Mesothelial cell of epicardium (in vitro differentiated cells): ENCODE measurements at regions not wholly inside any gene's neighbourhood (a gene's known extent, or its start where the extent isn't known, plus 50 kb on each side); places are given as distances from the start of the nearest gene placed in this dataset.

Experiments used
- DNase-seq, 2 experiments: peaks; one replicate each; pipeline ENCODE4 v3.0.0; 2021; ENCODE audit warnings: low spot score in 2 of 2; ENCODE audit not compliant: unreplicated experiment in 2 of 2
- H3K27ac Mint-ChIP-seq: 2 replicates; pipeline ENCODE4 v1.8.0; 2021; ENCODE audit warnings: mixed read lengths
- H3K27me3 Mint-ChIP-seq: 2 replicates; pipeline ENCODE4 v1.8.0; 2021; ENCODE audit warnings: low read depth, mixed read lengths
- H3K36me3 Mint-ChIP-seq: 2 replicates; pipeline ENCODE4 v1.8.0; 2021; ENCODE audit warnings: mixed read lengths
- H3K4me1 Mint-ChIP-seq: 2 replicates; pipeline ENCODE4 v1.8.0; 2021; ENCODE audit warnings: mixed read lengths
- H3K4me3 Mint-ChIP-seq: 2 replicates; pipeline ENCODE4 v1.8.0; 2021; ENCODE audit warnings: mild to moderate bottlenecking, moderate library complexity, mixed read lengths
- H3K9me3 Mint-ChIP-seq: 2 replicates; pipeline ENCODE4 v1.8.0; 2021; ENCODE audit warnings: mixed read lengths
- TF ChIP-seq, protein P1 (sequence below): fragments of 200-600 bp; sonication (generic); IDR thresholded peaks from one replicate; pipeline ENCODE4 v1.5.0; 2021; ENCODE audit warnings: antibody characterized with exemption; ENCODE audit not compliant: unreplicated experiment

GRCh38 chr14:36441283-36441682, 78.7 kb downstream of the NKX2-1 start:
- Mint-ChIP-seq H3K27me3 (peaks cover 31% of the 10 kb centered on the region), H3K4me1 (peaks cover 13% of the 10 kb centered on the region), H3K36me3 (no peaks in the 10 kb centered on the region), H3K4me3 (no peak overlapping the region), H3K27ac (no peak overlapping the region), H3K9me3 (no peaks in the 10 kb centered on the region)
- no peak for DNase-seq
- TF ChIP-seq, protein P1, sequence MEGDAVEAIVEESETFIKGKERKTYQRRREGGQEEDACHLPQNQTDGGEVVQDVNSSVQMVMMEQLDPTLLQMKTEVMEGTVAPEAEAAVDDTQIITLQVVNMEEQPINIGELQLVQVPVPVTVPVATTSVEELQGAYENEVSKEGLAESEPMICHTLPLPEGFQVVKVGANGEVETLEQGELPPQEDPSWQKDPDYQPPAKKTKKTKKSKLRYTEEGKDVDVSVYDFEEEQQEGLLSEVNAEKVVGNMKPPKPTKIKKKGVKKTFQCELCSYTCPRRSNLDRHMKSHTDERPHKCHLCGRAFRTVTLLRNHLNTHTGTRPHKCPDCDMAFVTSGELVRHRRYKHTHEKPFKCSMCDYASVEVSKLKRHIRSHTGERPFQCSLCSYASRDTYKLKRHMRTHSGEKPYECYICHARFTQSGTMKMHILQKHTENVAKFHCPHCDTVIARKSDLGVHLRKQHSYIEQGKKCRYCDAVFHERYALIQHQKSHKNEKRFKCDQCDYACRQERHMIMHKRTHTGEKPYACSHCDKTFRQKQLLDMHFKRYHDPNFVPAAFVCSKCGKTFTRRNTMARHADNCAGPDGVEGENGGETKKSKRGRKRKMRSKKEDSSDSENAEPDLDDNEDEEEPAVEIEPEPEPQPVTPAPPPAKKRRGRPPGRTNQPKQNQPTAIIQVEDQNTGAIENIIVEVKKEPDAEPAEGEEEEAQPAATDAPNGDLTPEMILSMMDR = no peak

- no peak for DNase-seq
- Mint-ChIP-seq H3K27me3 (peaks cover 25% of the 10 kb centered on the region), H3K4me3 (no peak overlapping the region), H3K4me1 (peaks cover 13% of the 10 kb centered on the region), H3K27ac (no peak overlapping the region), H3K36me3 (no peaks in the 10 kb centered on the region), H3K9me3 (no peaks in the 10 kb centered on the region)
- TF ChIP-seq, protein P1 = no peak
Measured at GRCh38 chr14:36439766-36440165, 80.3 kb downstream of the NKX2-1 start.

- H3K27me3 Mint-ChIP-seq = peaks cover 25% of the 10 kb centered on the region
- H3K4me3 Mint-ChIP-seq = no peak overlapping the region
- H3K4me1 Mint-ChIP-seq = peaks cover 13% of the 10 kb centered on the region
- no peak for DNase-seq
- H3K9me3 Mint-ChIP-seq = no peaks in the 10 kb centered on the region
- no peak overlapping the region for H3K27ac Mint-ChIP-seq
- no peaks in the 10 kb centered on the region for H3K36me3 Mint-ChIP-seq
- TF ChIP-seq, protein P1 = no peak
Measured at GRCh38 chr14:36438883-36439282, 81.1 kb downstream of the NKX2-1 start.

DNA sequence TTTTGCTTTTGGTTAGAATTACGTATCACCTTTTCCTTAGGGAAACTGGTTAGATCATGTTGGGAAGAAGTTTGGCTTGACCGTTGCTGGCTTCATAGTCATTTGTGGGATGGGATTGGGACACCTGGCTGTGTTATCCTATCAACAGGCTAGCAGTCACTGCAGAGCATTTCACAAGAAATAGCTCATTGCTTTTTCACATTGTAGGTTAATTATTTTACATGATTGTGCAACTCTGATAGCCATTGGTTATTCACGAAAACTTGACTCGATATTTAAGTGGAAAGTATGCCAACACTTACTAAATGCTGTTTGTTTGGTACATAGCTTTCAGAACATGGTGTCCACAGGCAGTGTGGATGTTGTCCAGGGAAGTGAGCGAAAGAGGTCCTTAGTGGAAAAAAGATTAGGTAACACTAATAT, 89.4 kb downstream of the NKX2-1 start:
- H3K9me3 Mint-ChIP-seq = no peaks in the 10 kb centered on the region
- H3K36me3 Mint-ChIP-seq = no peaks in the 10 kb centered on the region
- DNase-seq = no peak
- H3K4me1 Mint-ChIP-seq = no peaks in the 10 kb centered on the region
- no peak overlapping the region for H3K4me3 Mint-ChIP-seq
- H3K27me3 Mint-ChIP-seq = peaks cover 13% of the 10 kb centered on the region
- TF ChIP-seq, protein P1 = no peak
- H3K27ac Mint-ChIP-seq = no peak overlapping the region

DNA sequence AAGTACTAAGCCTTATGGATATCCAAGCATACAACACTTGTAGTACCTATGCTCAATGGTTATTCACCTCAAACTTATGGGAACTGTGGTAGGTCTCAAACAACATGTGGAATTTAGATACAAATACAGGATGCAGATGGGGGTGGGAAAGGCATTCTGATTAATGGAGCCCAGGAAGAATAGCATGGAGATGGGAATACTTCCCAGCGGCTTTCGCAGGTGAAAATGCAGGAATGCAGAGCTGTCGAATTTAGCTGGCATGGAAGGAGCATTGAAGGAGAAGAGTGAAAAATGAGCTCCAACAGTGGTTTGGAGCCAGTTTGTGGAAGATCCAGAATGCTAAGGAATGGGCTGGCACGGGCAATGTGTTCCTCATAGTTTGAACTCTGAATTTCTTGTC, 89.9 kb downstream of the NKX2-1 start:
- TF ChIP-seq, protein P1 = no peak
- Mint-ChIP-seq H3K4me1 (no peaks in the 10 kb centered on the region), H3K9me3 (no peaks in the 10 kb centered on the region), H3K27ac (no peak overlapping the region), H3K36me3 (no peaks in the 10 kb centered on the region), H3K27me3 (peaks cover 15% of the 10 kb centered on the region), H3K4me3 (no peak overlapping the region)
- no peak for DNase-seq

DNA sequence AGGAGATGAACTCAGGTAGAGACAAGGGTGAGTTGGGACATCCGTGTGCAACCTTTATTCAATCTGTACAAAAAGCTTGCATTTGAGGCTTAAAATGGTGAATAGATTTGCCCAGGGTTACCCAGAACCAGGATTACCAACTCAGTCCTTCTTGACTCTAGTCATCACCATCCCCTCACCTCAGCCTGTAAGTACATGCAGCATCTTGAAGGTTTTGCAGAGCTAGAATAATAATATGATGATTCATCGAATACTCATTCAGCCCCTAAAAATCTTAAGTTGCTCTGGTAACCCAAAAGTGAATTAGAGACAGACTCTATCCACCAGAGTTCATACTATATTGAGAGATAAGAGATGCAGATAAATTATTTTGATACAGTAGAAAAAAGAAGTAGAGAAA, 90.3 kb downstream of the NKX2-1 start:
- Mint-ChIP-seq H3K4me1 (no peaks in the 10 kb centered on the region), H3K9me3 (no peaks in the 10 kb centered on the region)

More for the DNA sequence above, 90.3 kb downstream of the NKX2-1 start:
- Mint-ChIP-seq H3K4me3 (no peak overlapping the region), H3K27me3 (peaks cover 15% of the 10 kb centered on the region), H3K36me3 (no peaks in the 10 kb centered on the region), H3K27ac (no peak overlapping the region)
- TF ChIP-seq, protein P1 = no peak
- no peak for DNase-seq
